IPS-18a (cell line): ENCODE measurements at regions not wholly inside any gene's neighbourhood (a gene's known extent, or its start where the extent isn't known, plus 50 kb on each side); places are given as distances from the start of the nearest gene placed in this dataset.

ENCODE experiments used
- H3K27ac ChIP-seq: one replicate; pipeline ENCODE4 v1.5.1; 2013; ENCODE audit warnings: low read length
- H3K27me3 ChIP-seq: one replicate; pipeline ENCODE4 v1.6.1; 2013; ENCODE audit warnings: mild to moderate bottlenecking, low read length; ENCODE audit not compliant: control insufficient read depth, insufficient read depth
- H3K36me3 ChIP-seq: one replicate; pipeline ENCODE4 v1.6.1; 2013; ENCODE audit warnings: low read depth, low read length; ENCODE audit not compliant: control insufficient read depth
- H3K4me1 ChIP-seq: one replicate; pipeline ENCODE4 v1.6.1; 2013; ENCODE audit warnings: low read depth, low read length; ENCODE audit not compliant: control insufficient read depth
- H3K4me3 ChIP-seq: one replicate; pipeline ENCODE4 v1.5.1; 2013; ENCODE audit warnings: low read length
- H3K9ac ChIP-seq: one replicate; pipeline ENCODE4 v1.6.1; 2013; ENCODE audit warnings: mild to moderate bottlenecking, low read length, moderate library complexity
- H3K9me3 ChIP-seq: one replicate; pipeline ENCODE4 v1.6.1; 2013; ENCODE audit warnings: low read depth, low read length; ENCODE audit not compliant: control insufficient read depth

DNA sequence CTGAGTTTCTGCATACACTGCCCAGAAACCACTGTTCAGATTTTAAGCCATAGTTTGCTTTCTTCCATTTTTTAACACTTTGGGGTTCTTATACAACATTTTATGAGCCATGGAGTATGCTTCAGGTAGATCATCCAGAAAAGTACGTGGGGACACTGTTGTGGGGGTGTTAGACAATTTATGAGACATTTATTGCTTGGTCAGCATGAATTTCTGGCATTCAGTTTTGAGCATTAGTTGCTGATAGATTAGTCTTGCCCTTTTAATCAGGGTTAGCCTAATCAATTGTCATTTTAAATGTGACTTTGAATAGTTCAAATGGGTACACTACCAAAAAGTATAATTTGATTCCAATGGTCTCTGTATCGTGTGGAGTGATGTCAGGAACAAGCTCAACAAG is 434.9 kb downstream of the GPM6A start:
- H3K9ac ChIP-seq = no peak overlapping the region
- no peaks in the 10 kb centered on the region for H3K36me3 ChIP-seq
- no peak overlapping the region for H3K4me3 ChIP-seq
- no peak overlapping the region for H3K27ac ChIP-seq
- H3K4me1 ChIP-seq = peaks cover 5% of the 10 kb centered on the region
- no peaks in the 10 kb centered on the region for H3K9me3 ChIP-seq
- H3K27me3 ChIP-seq = no peaks in the 10 kb centered on the region

DNA sequence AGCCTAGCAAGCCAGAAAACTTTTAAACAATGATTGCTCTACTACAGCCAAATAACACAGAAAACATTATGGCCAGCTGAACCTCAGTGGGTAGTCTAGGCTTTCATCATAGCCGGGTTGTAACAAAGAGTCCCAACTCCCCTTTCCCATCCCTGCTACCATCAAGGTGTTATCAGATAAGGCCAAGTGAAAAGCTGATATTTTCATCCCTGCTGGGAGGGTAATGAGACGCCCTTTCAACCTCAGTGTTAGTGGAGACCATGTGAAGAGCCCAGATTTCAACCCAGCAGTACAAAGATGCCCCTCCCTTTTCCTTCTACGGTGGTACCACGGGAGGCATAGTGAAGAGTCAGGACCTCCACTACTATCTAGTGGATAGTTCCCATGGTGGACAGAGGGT is 433.7 kb downstream of the GPM6A start:
- Histone ChIP-seq H3K9ac (no peak overlapping the region), H3K9me3 (no peaks in the 10 kb centered on the region), H3K27me3 (no peaks in the 10 kb centered on the region), H3K27ac (no peak overlapping the region), H3K4me1 (peaks cover 5% of the 10 kb centered on the region), H3K36me3 (no peaks in the 10 kb centered on the region), H3K4me3 (no peak overlapping the region)

DNA sequence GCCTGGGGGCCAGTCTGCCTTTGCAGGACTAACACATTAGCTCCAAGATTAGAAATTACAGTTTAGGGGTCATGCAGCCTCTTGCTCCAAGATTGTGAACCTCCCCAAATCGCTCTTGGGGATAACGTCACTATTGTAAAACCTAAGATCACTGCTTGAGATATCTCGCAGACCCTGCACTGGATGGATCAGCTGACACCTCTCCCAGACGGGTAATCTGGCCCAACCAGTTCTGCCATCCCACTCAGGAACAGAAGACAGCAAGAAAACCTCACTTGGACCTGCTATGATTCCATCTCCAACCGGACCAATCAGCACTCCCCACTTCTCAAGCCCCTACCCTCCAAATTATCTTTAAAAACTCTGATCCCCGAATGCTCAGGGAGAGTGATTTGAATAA is 431.2 kb downstream of the GPM6A start:
- no peak overlapping the region for H3K27ac ChIP-seq
- no peak overlapping the region for H3K4me3 ChIP-seq
- H3K9me3 ChIP-seq = no peaks in the 10 kb centered on the region
- no peaks in the 10 kb centered on the region for H3K36me3 ChIP-seq
- no peaks in the 10 kb centered on the region for H3K27me3 ChIP-seq
- H3K4me1 ChIP-seq = peaks cover 5% of the 10 kb centered on the region
- no peak overlapping the region for H3K9ac ChIP-seq

GRCh38 chr4:175385797-175386196 is 426.3 kb downstream of the GPM6A start:
- H3K27me3 ChIP-seq = no peaks in the 10 kb centered on the region
- no peak overlapping the region for H3K4me3 ChIP-seq
- peaks cover 4% of the 10 kb centered on the region for H3K4me1 ChIP-seq
- H3K27ac ChIP-seq = no peak overlapping the region
- H3K9ac ChIP-seq = no peak overlapping the region
- no peaks in the 10 kb centered on the region for H3K36me3 ChIP-seq
- H3K9me3 ChIP-seq = no peaks in the 10 kb centered on the region

GRCh38 chr4:175386776-175387507 is 425.1 kb downstream of the GPM6A start:
- no peak overlapping the region for H3K4me3 ChIP-seq

DNA sequence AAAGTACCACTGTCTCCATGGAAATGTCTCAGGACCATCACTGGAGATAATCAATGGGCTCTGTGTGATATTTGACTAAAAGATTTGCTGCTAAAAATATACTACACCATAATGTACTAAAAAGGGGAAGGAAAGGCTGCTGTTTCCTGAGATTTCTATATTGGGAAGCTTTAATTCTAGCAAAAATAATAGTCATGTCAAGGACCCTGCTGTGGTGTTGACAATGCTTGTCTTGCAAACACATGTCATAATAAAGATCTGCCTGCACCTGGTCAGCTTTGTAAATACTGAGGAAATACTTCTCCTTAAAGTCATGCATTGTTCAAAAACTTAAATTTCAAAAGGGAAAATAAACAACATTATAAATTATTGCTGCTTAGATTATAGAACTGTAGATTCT is 417.9 kb downstream of the GPM6A start:
- no peaks in the 10 kb centered on the region for H3K36me3 ChIP-seq
- no peak overlapping the region for H3K9ac ChIP-seq
- no peaks in the 10 kb centered on the region for H3K27me3 ChIP-seq
- no peaks in the 10 kb centered on the region for H3K9me3 ChIP-seq
- H3K27ac ChIP-seq = no peak overlapping the region
- H3K4me1 ChIP-seq = no peaks in the 10 kb centered on the region
- H3K4me3 ChIP-seq = no peak overlapping the region

More at GRCh38 chr4:175386776-175387507, 425.1 kb downstream of the GPM6A start:
- Histone ChIP-seq H3K9me3 (no peaks in the 10 kb centered on the region), H3K27ac (no peak overlapping the region), H3K9ac (no peak overlapping the region), H3K4me1 (peaks cover 4% of the 10 kb centered on the region), H3K36me3 (no peaks in the 10 kb centered on the region), H3K27me3 (no peaks in the 10 kb centered on the region)

- Histone ChIP-seq H3K27me3 (no peaks in the 10 kb centered on the region), H3K27ac (no peak overlapping the region), H3K36me3 (no peaks in the 10 kb centered on the region), H3K9me3 (no peaks in the 10 kb centered on the region), H3K4me3 (no peak overlapping the region), H3K4me1 (no peaks in the 10 kb centered on the region), H3K9ac (no peak overlapping the region)
These were observed 406.1 kb downstream of the GPM6A start for GRCh38 chr4:175405961-175406360.

DNA sequence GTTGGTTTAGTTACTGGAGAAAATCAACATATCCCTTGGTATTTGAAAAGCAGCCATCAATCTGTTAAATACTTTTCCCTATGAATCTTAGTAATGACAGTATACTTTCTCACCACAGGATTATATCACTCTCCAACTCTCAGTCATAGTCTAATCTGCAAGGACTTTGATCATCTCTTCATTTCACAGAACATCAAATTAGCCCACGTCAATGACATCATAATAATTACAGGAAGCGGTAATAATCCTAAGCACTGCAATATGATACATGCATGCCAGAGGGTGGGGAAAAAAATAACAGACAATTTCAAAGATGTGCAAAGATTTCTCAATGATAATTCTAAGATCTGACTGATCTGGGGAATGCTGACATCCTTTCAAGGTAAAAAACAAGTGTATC is 404.1 kb downstream of the GPM6A start:
- no peak overlapping the region for H3K27ac ChIP-seq

GRCh38 chr4:175411251-175411650 is 400.8 kb downstream of the GPM6A start:
- H3K9ac ChIP-seq = no peak overlapping the region
- no peaks in the 10 kb centered on the region for H3K9me3 ChIP-seq
- H3K36me3 ChIP-seq = no peaks in the 10 kb centered on the region
- no peak overlapping the region for H3K27ac ChIP-seq
- H3K4me1 ChIP-seq = peaks cover 16% of the 10 kb centered on the region
- H3K27me3 ChIP-seq = no peaks in the 10 kb centered on the region
- H3K4me3 ChIP-seq = no peak overlapping the region

More for the DNA sequence above, 404.1 kb downstream of the GPM6A start:
- H3K9ac ChIP-seq = no peak overlapping the region
- H3K4me3 ChIP-seq = no peak overlapping the region
- no peaks in the 10 kb centered on the region for H3K27me3 ChIP-seq
- H3K9me3 ChIP-seq = no peaks in the 10 kb centered on the region
- H3K36me3 ChIP-seq = no peaks in the 10 kb centered on the region
- H3K4me1 ChIP-seq = no peaks in the 10 kb centered on the region

DNA sequence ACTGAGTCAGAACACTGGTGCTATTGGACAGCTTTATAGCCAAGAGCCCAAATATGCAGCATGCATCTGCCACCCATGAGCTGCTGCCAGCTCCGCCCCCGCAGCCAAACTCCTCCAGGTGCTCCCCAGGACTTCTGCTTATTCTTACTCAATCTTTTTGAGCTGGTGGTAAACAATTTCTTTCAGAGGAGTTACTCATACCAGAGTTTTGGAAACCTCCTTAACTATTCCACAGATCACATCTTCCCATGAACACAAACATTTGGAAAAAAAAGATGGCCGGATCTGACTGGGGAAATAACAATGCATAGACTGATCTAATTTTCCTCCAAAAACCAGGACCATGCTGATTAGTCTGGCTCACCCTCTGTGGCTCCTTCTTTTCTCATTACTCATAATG is 399.9 kb downstream of the GPM6A start:
- Histone ChIP-seq H3K27me3 (no peaks in the 10 kb centered on the region), H3K36me3 (no peaks in the 10 kb centered on the region), H3K9ac (no peak overlapping the region), H3K27ac (no peak overlapping the region), H3K9me3 (no peaks in the 10 kb centered on the region), H3K4me3 (no peak overlapping the region), H3K4me1 (peaks cover 16% of the 10 kb centered on the region)

DNA sequence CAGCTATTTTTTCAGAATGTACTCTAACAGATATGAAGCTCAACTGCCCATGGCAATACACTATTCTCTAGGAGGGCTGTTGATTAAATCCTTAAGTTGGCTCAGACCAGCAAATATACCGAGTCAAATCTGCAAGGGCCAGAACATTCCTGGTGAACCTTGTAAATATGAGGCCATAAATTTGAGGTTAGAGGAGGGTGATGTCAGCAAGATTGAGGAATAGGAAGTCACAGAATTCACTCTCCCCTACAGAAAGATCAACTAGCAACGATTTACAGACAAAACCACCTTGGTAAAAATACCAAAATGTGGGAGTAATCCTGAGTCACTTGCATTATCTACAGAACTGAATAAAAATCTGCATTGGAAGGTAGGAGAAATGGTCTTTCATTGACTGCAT is 399.3 kb downstream of the GPM6A start:
- Histone ChIP-seq H3K27ac (no peak overlapping the region), H3K27me3 (no peaks in the 10 kb centered on the region), H3K4me3 (no peak overlapping the region), H3K9me3 (no peaks in the 10 kb centered on the region), H3K4me1 (peaks cover 16% of the 10 kb centered on the region), H3K9ac (no peak overlapping the region), H3K36me3 (no peaks in the 10 kb centered on the region)

- no peaks in the 10 kb centered on the region for H3K9me3 ChIP-seq
- H3K4me3 ChIP-seq = no peak overlapping the region
- no peaks in the 10 kb centered on the region for H3K27me3 ChIP-seq
- no peak overlapping the region for H3K27ac ChIP-seq
- H3K36me3 ChIP-seq = no peaks in the 10 kb centered on the region
- peaks cover 16% of the 10 kb centered on the region for H3K4me1 ChIP-seq
- H3K9ac ChIP-seq = no peak overlapping the region
These were observed 398.5 kb downstream of the GPM6A start for GRCh38 chr4:175413561-175413960.
